HG02973 (cell line): ENCODE measurements at regions not wholly inside any gene's neighbourhood (a gene's known extent, or its start where the extent isn't known, plus 50 kb on each side); places are given as distances from the start of the nearest gene placed in this dataset.

Experiments
- ATAC-seq: cut with Tn5 transposase; IDR thresholded peaks from one replicate; pipeline ENCODE4 v1.9.1; 2021; ENCODE audit warnings: moderate library complexity; ENCODE audit not compliant: unreplicated experiment

GRCh38 chr2:47315475-47315874 lies 53.6 kb upstream of the EPCAM start:
- ATAC-seq = no peak

- ATAC-seq = no peak
These were observed 55.4 kb upstream of the EPCAM start for GRCh38 chr2:47313728-47314127.

GRCh38 chr2:47313141-47313691 lies 55.9 kb upstream of the EPCAM start:
- no peak for ATAC-seq

- ATAC-seq = no peak
These were observed 56.6 kb upstream of the EPCAM start for GRCh38 chr2:47312491-47312850.

- ATAC-seq = no peak
These were observed 57.2 kb upstream of the EPCAM start for GRCh38 chr2:47311764-47312490.

- ATAC-seq = peak; percentile 8
These were observed 58.1 kb upstream of the EPCAM start for GRCh38 chr2:47310801-47311560.

GRCh38 chr2:47309952-47310800 lies 58.9 kb upstream of the EPCAM start:
- ATAC-seq = peak; percentile 78

GRCh38 chr2:47309472-47309951 lies 59.6 kb upstream of the EPCAM start:
- ATAC-seq = no peak

GRCh38 chr2:47307066-47307465 lies 62.0 kb upstream of the EPCAM start:
- ATAC-seq = no peak

GRCh38 chr2:47304654-47305053 lies 64.5 kb upstream of the EPCAM start:
- no peak for ATAC-seq

- no peak for ATAC-seq
These were observed 65.6 kb upstream of the EPCAM start for GRCh38 chr2:47303341-47304148.

- no peak for ATAC-seq
These were observed 66.8 kb upstream of the EPCAM start for GRCh38 chr2:47302308-47302707.

GRCh38 chr2:47301731-47302130 lies 67.4 kb upstream of the EPCAM start:
- ATAC-seq = no peak

- peak; percentile 70 for ATAC-seq
These were observed 67.9 kb upstream of the EPCAM start for GRCh38 chr2:47301277-47301618.

GRCh38 chr2:47300609-47301276 lies 68.4 kb upstream of the EPCAM start:
- peak; percentile 59 for ATAC-seq

GRCh38 chr2:47300081-47300480 lies 69.0 kb upstream of the EPCAM start:
- ATAC-seq = no peak

GRCh38 chr2:47299555-47299954 lies 69.6 kb upstream of the EPCAM start:
- ATAC-seq = no peak

- ATAC-seq = no peak
These were observed 70.3 kb upstream of the EPCAM start for GRCh38 chr2:47298771-47299170.

- ATAC-seq = no peak
These were observed 71.2 kb upstream of the EPCAM start for GRCh38 chr2:47297767-47298425.
